Thymus (tissue), 11 donors: ENCODE measurements at regions not wholly inside any gene's neighbourhood (a gene's known extent, or its start where the extent isn't known, plus 50 kb on each side); places are given as distances from the start of the nearest gene placed in this dataset.

Experiments
- DNase-seq, 9 donors: peaks; one replicate each; pipeline ENCODE4 v3.0.0-alpha.2; 2013; ENCODE audit warnings: low spot score in 9 of 9, low read depth in 6 of 9, missing footprints in 1 of 9
- H3K27ac ChIP-seq, 2 donors: one replicate each; pipeline ENCODE4 v1.5.1; 2013; ENCODE audit warnings: control low read depth in 1 of 2, low read depth in 1 of 2, low read length in 1 of 2, mild to moderate bottlenecking in 1 of 2, moderate library complexity in 1 of 2
- H3K27me3 ChIP-seq, 2 donors: one replicate each; pipeline ENCODE4 v1.5.1; 2013; ENCODE audit warnings: low read length in 1 of 2; ENCODE audit not compliant: control insufficient read depth in 2 of 2, insufficient read depth in 1 of 2
- H3K36me3 ChIP-seq, 2 donors: one replicate each; pipeline ENCODE4 v1.5.1; 2013; ENCODE audit warnings: low read length in 1 of 2, mild to moderate bottlenecking in 1 of 2, moderate library complexity in 1 of 2; ENCODE audit not compliant: control insufficient read depth in 2 of 2, insufficient read depth in 2 of 2
- H3K4me1 ChIP-seq, 2 donors: one replicate each; pipeline ENCODE4 v1.5.1; 2013; ENCODE audit warnings: low read length in 2 of 2; ENCODE audit not compliant: control insufficient read depth in 2 of 2, insufficient read depth in 2 of 2
- H3K4me3 ChIP-seq, 2 donors: one replicate each; pipeline ENCODE4 v1.5.1; 2013; ENCODE audit warnings: low read length in 2 of 2, control low read depth in 1 of 2, mild to moderate bottlenecking in 1 of 2
- H3K9me3 ChIP-seq, 2 donors: one replicate each; pipeline ENCODE4 v1.5.1; 2013; ENCODE audit warnings: low read length in 1 of 2, mild to moderate bottlenecking in 1 of 2; ENCODE audit not compliant: control insufficient read depth in 2 of 2, insufficient read depth in 1 of 2
- WGBS: extraction: QIAGEN DNeasy Blood & Tissue Kit; methylation state at CpG from one replicate; pipeline ENCODE4 v1.1.7; 2013; 5-methylcytosine and 5-hydroxymethylcytosine counted together
- donor health status: healthy.

- H3K27me3 ChIP-seq, result no peaks in the 10 kb centered on the region
- no peak for DNase-seq
- no peak overlapping the region for H3K27ac ChIP-seq
- H3K4me3 ChIP-seq, result no peak overlapping the region
- no peaks in the 10 kb centered on the region for H3K9me3 ChIP-seq
- H3K4me1 ChIP-seq, result no peaks in the 10 kb centered on the region
- H3K36me3 ChIP-seq, result no peaks in the 10 kb centered on the region
- 79% methylated on average over 25 of the region's 25 CpGs for WGBS
Observed at GRCh38 chr2:66762761-66763160, 327.8 kb downstream of the MEIS1 start.

- WGBS, result 89% methylated on average over 3 of the region's 3 CpGs
- no peaks in the 10 kb centered on the region for H3K27me3 ChIP-seq
- no peak for DNase-seq
- no peaks in the 10 kb centered on the region for H3K9me3 ChIP-seq
- no peak overlapping the region for H3K27ac ChIP-seq
- H3K4me1 ChIP-seq, result no peaks in the 10 kb centered on the region
- H3K4me3 ChIP-seq, result no peak overlapping the region
- no peaks in the 10 kb centered on the region for H3K36me3 ChIP-seq
Observed at GRCh38 chr2:66766582-66766981, 331.7 kb downstream of the MEIS1 start.

GRCh38 chr2:66771359-66771976, 336.5 kb downstream of the MEIS1 start:
- Histone ChIP-seq H3K9me3 (no peaks in the 10 kb centered on the region), H3K27ac (no peak overlapping the region), H3K36me3 (no peaks in the 10 kb centered on the region), H3K27me3 (no peaks in the 10 kb centered on the region), H3K4me1 (no peaks in the 10 kb centered on the region), H3K4me3 (no peak overlapping the region)
- DNase-seq, result no peak
- 92% methylated on average over 1 of the region's 1 CpG for WGBS

GRCh38 chr2:66772618-66773017, 337.7 kb downstream of the MEIS1 start:
- Histone ChIP-seq H3K4me3 (no peak overlapping the region), H3K4me1 (no peaks in the 10 kb centered on the region), H3K9me3 (no peaks in the 10 kb centered on the region), H3K27ac (no peak overlapping the region), H3K27me3 (no peaks in the 10 kb centered on the region), H3K36me3 (no peaks in the 10 kb centered on the region)
- 96% methylated on average over 1 of the region's 1 CpG for WGBS
- no peak for DNase-seq

GRCh38 chr2:66775730-66776422, 341.0 kb downstream of the MEIS1 start:
- no peak for DNase-seq
- Histone ChIP-seq H3K9me3 (no peaks in the 10 kb centered on the region), H3K27ac (no peak overlapping the region), H3K4me1 (no peaks in the 10 kb centered on the region), H3K27me3 (no peaks in the 10 kb centered on the region), H3K4me3 (no peak overlapping the region), H3K36me3 (no peaks in the 10 kb centered on the region)
- 86% methylated on average over 4 of the region's 4 CpGs for WGBS

GRCh38 chr2:66781804-66782203, 346.9 kb downstream of the MEIS1 start:
- H3K9me3 ChIP-seq, result no peaks in the 10 kb centered on the region
- DNase-seq, result no peak
- H3K4me1 ChIP-seq, result no peaks in the 10 kb centered on the region
- no peak overlapping the region for H3K27ac ChIP-seq
- H3K4me3 ChIP-seq, result no peak overlapping the region
- H3K36me3 ChIP-seq, result no peaks in the 10 kb centered on the region
- no peaks in the 10 kb centered on the region for H3K27me3 ChIP-seq
- WGBS, result 90% methylated on average over 4 of the region's 4 CpGs

GRCh38 chr2:66782780-66783361, 347.9 kb downstream of the MEIS1 start:
- H3K27ac ChIP-seq, result no peak overlapping the region
- H3K4me3 ChIP-seq, result no peak overlapping the region
- no peaks in the 10 kb centered on the region for H3K4me1 ChIP-seq
- 90% methylated on average over 7 of the region's 7 CpGs for WGBS
- no peaks in the 10 kb centered on the region for H3K36me3 ChIP-seq
- no peaks in the 10 kb centered on the region for H3K9me3 ChIP-seq
- no peak for DNase-seq
- H3K27me3 ChIP-seq, result no peaks in the 10 kb centered on the region

- DNase-seq, result no peak
- Histone ChIP-seq H3K4me1 (no peaks in the 10 kb centered on the region), H3K4me3 (no peak overlapping the region), H3K36me3 (no peaks in the 10 kb centered on the region), H3K27ac (no peak overlapping the region), H3K27me3 (no peaks in the 10 kb centered on the region), H3K9me3 (no peaks in the 10 kb centered on the region)
- WGBS, result 95% methylated on average over 5 of the region's 5 CpGs
Observed at GRCh38 chr2:66789741-66790140, 354.8 kb downstream of the MEIS1 start.

GRCh38 chr2:66790651-66791181, 355.8 kb downstream of the MEIS1 start:
- Histone ChIP-seq H3K9me3 (no peaks in the 10 kb centered on the region), H3K4me3 (no peak overlapping the region), H3K36me3 (no peaks in the 10 kb centered on the region), H3K4me1 (no peaks in the 10 kb centered on the region), H3K27ac (no peak overlapping the region), H3K27me3 (no peaks in the 10 kb centered on the region)
- DNase-seq, result no peak
- WGBS, result 97% methylated on average over 1 of the region's 1 CpG
